C4-2B (cell line): ENCODE measurements at regions not wholly inside any gene's neighbourhood (a gene's known extent, or its start where the extent isn't known, plus 50 kb on each side); places are given as distances from the start of the nearest gene placed in this dataset.

ENCODE experiments used
- ZFX ChIP-seq: fragments of 450-650 bp; IDR thresholded peaks from 2 replicates; pipeline ENCODE4 v1.6.1; 2017
- TF ChIP-seq, protein P1 (sequence below): fragments of 450-650 bp; conservative IDR thresholded peaks from 2 replicates; pipeline ENCODE4 v1.5.1; 2017; ENCODE audit warnings: mild to moderate bottlenecking

DNA sequence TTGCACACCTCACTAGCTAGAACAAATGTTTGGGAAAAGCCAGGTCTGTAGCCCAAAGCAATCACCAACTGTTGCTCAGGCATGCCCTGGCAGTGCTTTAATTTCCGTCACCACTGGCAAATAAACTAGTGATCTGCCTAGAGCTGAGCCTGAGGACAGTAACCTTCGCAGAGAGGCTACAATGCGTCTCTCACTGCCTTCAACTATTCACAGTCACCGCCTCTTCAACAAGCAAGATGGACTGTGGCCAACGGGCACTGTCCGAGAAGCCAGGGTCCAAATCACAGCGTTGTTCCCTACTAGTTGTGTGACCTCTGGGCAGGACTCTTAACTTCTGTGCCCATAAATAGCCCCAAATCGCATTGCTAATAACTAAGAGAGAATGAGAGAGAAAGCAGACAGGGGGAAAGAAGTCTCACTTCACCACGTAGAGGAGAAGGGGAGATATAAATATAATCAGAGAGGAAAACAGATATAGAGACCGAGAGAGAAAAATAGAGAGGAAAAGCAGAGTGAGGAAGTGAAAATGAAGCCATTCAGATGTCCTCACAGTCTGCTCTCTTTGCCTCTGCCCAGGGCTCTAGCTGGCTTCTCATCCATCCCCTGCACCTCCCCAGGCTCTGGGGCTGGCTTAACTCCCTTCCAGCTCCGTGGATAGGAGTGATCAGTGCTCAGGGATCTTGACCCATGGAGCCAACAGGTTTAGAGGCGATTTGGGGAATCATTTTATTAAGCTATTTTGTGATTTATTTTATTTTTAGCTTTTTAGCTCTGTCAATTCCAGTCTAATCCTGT, 157.9 kb downstream of the ZDHHC21 start:
- TF ChIP-seq, protein P1, sequence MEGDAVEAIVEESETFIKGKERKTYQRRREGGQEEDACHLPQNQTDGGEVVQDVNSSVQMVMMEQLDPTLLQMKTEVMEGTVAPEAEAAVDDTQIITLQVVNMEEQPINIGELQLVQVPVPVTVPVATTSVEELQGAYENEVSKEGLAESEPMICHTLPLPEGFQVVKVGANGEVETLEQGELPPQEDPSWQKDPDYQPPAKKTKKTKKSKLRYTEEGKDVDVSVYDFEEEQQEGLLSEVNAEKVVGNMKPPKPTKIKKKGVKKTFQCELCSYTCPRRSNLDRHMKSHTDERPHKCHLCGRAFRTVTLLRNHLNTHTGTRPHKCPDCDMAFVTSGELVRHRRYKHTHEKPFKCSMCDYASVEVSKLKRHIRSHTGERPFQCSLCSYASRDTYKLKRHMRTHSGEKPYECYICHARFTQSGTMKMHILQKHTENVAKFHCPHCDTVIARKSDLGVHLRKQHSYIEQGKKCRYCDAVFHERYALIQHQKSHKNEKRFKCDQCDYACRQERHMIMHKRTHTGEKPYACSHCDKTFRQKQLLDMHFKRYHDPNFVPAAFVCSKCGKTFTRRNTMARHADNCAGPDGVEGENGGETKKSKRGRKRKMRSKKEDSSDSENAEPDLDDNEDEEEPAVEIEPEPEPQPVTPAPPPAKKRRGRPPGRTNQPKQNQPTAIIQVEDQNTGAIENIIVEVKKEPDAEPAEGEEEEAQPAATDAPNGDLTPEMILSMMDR: no peak
- no peak for TF ChIP-seq ZFX
